ENCODE measurements at regions not wholly inside any gene's neighbourhood (a gene's known extent, or its start where the extent isn't known, plus 50 kb on each side); places are given as distances from the start of the nearest gene placed in this dataset.

DNA sequence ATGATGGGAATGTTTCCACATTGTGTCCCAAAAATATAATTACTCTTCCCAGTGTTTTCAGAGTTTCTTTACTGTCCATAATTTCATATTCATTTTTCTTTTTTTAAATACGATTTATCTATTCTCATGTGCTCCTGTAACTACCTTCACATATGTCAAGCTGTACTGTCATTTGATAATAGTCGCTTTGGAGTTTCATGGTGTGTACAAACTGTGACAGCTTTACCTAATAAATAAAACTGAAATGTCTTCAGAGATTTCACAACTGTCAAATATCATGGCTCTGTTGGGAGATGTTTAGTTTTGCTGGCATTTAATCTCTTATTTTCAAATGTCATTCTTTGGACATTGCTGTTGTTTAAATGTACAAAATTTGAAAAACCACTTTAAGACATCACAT, 450.2 kb downstream of the TLL1 start:
- DNase-seq (no peak), ATAC-seq (replicated peaks) (no peak)
- Mint-ChIP-seq H3K27ac (no peak overlapping the region), H3K4me1 (ENCODE audit: low read depth in 2 of 2) (no peaks in the 10 kb centered on the region), H3K9me3 (peaks cover 15% of the 10 kb centered on the region in 2 donors), H3K4me3 (no peak overlapping the region), H3K36me3 (ENCODE audit: insufficient read depth) (no peaks in the 10 kb centered on the region), H3K27me3 (no peaks in the 10 kb centered on the region)

GRCh38 chr4:166324321-166324720, 451.3 kb downstream of the TLL1 start:
- DNase-seq (no peak), ATAC-seq (replicated peaks) (no peak)
- Mint-ChIP-seq H3K9me3 (peaks cover 11 to 15% of the 10 kb centered on the region in 2 donors), H3K27ac (no peak overlapping the region), H3K4me1 (ENCODE audit: low read depth in 2 of 2) (no peaks in the 10 kb centered on the region), H3K4me3 (no peak overlapping the region), H3K36me3 (ENCODE audit: insufficient read depth) (no peaks in the 10 kb centered on the region), H3K27me3 (no peaks in the 10 kb centered on the region)

DNA sequence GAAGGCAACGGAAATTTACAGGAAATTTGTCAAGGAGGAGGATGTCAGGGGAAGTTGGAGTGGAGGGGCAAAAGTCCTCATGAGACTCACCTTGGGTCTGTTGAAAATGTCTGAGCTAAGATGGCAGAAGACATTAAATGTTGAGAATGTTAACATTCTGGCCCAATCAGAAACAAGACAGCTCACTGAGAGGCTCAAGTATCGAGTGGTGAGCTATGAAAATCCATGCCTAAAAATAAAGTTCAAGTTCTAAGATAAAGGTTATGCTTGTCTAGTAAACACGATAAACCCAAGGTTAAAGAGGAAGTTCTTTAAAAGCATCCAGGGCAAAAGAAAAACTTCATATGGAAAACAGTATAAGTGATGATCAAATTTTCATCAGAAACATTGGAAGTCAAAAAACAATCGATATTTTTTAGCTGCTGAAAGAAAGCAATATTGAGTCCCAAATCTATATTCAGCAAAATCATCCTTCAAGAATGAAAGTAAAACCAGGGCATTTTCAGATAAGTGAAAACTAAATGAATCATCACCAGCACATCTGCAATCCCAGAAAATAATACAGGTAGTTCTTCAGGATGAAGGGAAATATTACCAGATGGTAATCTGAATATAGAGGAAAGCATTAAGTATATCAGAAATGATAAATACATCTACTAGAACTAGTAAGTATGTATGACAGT, 462.4 kb downstream of the TLL1 start:
- H3K27ac Mint-ChIP-seq = no peak overlapping the region
- no peak for ATAC-seq (replicated peaks)
- no peaks in the 10 kb centered on the region for H3K4me1 Mint-ChIP-seq (ENCODE audit: low read depth in 2 of 2)

DNA sequence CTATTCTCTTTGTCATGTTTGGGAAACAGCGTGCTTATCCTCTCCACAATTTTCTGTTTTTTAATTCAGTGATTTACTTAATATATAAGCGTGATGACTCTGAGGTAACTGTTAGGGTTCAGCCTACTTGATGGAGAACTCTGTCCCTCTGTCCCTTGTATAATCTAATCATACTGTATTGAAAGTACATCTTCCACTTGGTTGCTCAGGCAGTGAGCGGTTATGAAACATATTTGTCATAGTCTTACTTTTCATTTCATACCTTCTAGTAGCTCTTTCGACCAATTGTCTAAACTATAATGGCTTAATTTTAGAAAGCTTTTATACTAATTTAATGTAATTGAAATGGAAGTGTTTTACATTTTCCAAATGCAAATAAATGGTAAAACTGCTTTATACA, 469.0 kb downstream of the TLL1 start:
- H3K4me1 Mint-ChIP-seq (ENCODE audit: low read depth in 2 of 2) = no peaks in the 10 kb centered on the region
- no peak overlapping the region for H3K4me3 Mint-ChIP-seq
- no peaks in the 10 kb centered on the region for H3K36me3 Mint-ChIP-seq (ENCODE audit: insufficient read depth)
- peaks cover 4 to 12% of the 10 kb centered on the region in 2 donors for H3K9me3 Mint-ChIP-seq
- ATAC-seq (replicated peaks) (no peak), DNase-seq (no peak)
- no peak overlapping the region for H3K27ac Mint-ChIP-seq
- no peaks in the 10 kb centered on the region for H3K27me3 Mint-ChIP-seq

More for the DNA sequence above, 462.4 kb downstream of the TLL1 start:
- no peak for DNase-seq
- Mint-ChIP-seq H3K27me3 (no peaks in the 10 kb centered on the region), H3K4me3 (no peak overlapping the region), H3K9me3 (peaks cover 18 to 30% of the 10 kb centered on the region in 2 donors), H3K36me3 (ENCODE audit: insufficient read depth) (no peaks in the 10 kb centered on the region)

DNA sequence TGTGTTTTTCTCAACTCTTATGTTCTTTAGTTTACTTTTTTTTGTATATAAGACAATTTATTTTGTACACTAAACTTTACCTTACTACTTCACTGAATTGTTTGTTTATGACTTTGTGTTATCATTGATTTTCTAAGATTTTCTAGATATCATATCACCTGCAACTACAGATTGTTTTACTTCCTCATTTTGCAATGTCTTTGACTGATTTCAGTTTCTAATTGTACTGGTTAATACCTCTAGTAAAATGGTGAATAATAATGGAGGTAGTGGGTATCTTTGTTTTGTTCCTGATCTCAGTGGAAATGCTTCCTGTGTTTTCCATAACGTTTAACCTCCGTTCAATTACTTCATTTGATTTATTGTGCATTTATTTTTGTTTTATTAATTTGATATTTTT, 490.2 kb downstream of the TLL1 start:
- Mint-ChIP-seq H3K9me3 (peaks cover 8 to 13% of the 10 kb centered on the region in 2 donors), H3K4me1 (ENCODE audit: low read depth in 2 of 2) (no peaks in the 10 kb centered on the region), H3K36me3 (ENCODE audit: insufficient read depth) (no peaks in the 10 kb centered on the region), H3K27ac (no peak overlapping the region), H3K4me3 (no peak overlapping the region), H3K27me3 (no peaks in the 10 kb centered on the region)
- DNase-seq (no peak), ATAC-seq (replicated peaks) (no peak)

GRCh38 chr4:166366012-166366411, 493.0 kb downstream of the TLL1 start:
- Mint-ChIP-seq H3K9me3 (peaks cover 6 to 8% of the 10 kb centered on the region in 2 donors), H3K27me3 (no peaks in the 10 kb centered on the region), H3K4me1 (ENCODE audit: low read depth in 2 of 2) (no peaks in the 10 kb centered on the region), H3K4me3 (no peak overlapping the region), H3K27ac (no peak overlapping the region), H3K36me3 (ENCODE audit: insufficient read depth) (no peaks in the 10 kb centered on the region)
- DNase-seq (no peak), ATAC-seq (replicated peaks) (no peak)

GRCh38 chr4:166377578-166377977, 504.5 kb downstream of the TLL1 start:
- Mint-ChIP-seq H3K36me3 (ENCODE audit: insufficient read depth) (no peaks in the 10 kb centered on the region), H3K4me1 (ENCODE audit: low read depth in 2 of 2) (no peaks in the 10 kb centered on the region), H3K27ac (no peak overlapping the region), H3K4me3 (no peak overlapping the region), H3K9me3 (peaks cover 26 to 31% of the 10 kb centered on the region in 2 donors), H3K27me3 (no peaks in the 10 kb centered on the region)
- ATAC-seq (replicated peaks) (no peak), DNase-seq (no peak)

- Mint-ChIP-seq H3K27ac (no peak overlapping the region), H3K4me3 (no peak overlapping the region), H3K4me1 (ENCODE audit: low read depth in 2 of 2) (no peaks in the 10 kb centered on the region), H3K36me3 (ENCODE audit: insufficient read depth) (no peaks in the 10 kb centered on the region), H3K9me3 (peaks cover 4 to 15% of the 10 kb centered on the region in 2 donors), H3K27me3 (no peaks in the 10 kb centered on the region)
- no peak for ATAC-seq (replicated peaks)
- no peak for DNase-seq
Measured at GRCh38 chr4:166386491-166387360, 513.7 kb downstream of the TLL1 start.

DNA sequence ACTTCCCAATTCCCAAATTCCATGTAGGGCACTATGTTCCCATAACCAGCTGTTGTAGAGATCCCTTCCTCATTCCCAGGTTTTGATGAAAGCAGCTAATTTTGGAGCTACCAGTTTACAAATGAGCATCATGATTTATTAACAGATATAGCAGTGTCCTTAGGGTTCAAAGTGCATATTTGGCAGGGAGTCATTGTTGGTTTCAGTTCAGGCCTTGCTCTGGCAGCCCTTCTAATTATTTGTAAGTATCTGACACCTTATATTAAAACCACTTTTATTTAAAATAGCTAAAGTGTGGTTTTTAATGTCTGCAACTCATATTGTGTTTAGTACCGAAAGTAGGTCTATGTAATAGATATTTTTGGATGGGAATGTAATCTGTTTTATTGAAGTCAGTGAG, 518.5 kb downstream of the TLL1 start:
- Mint-ChIP-seq H3K36me3 (ENCODE audit: insufficient read depth) (no peaks in the 10 kb centered on the region), H3K9me3 (peaks cover 8 to 17% of the 10 kb centered on the region in 2 donors), H3K4me1 (ENCODE audit: low read depth in 2 of 2) (no peaks in the 10 kb centered on the region), H3K27me3 (no peaks in the 10 kb centered on the region), H3K4me3 (no peak overlapping the region), H3K27ac (no peak overlapping the region)
- ATAC-seq (replicated peaks) (no peak), DNase-seq (no peak)

DNA sequence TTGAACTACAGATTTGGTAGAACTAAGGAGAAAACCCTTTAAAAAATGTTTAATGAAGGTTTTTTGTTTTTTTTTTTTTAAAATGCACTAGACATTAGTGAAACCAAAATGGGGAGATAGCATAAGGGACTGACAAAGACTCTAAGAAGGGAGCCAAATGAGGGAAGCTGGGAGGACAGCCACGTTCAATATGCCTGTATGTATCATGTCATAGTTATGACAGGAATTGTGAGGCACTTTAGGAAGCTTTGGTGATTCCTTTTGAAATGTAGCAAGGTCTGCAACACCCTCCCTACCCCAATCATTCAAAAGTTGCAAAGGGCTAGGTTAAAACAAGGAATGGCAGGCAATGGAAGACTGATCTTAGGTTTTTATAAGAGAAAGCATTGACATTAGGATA, 526.0 kb downstream of the TLL1 start:
- Mint-ChIP-seq H3K4me3 (no peak overlapping the region), H3K27ac (no peak overlapping the region), H3K4me1 (ENCODE audit: low read depth in 2 of 2) (no peaks in the 10 kb centered on the region), H3K36me3 (ENCODE audit: insufficient read depth) (no peaks in the 10 kb centered on the region), H3K27me3 (no peaks in the 10 kb centered on the region), H3K9me3 (peaks cover 0 to 7% of the 10 kb centered on the region in 2 donors)
- no peak for DNase-seq
- no peak for ATAC-seq (replicated peaks)

- no peaks in the 10 kb centered on the region for H3K36me3 Mint-ChIP-seq (ENCODE audit: insufficient read depth)
- peaks cover 0 to 4% of the 10 kb centered on the region in 2 donors for H3K9me3 Mint-ChIP-seq
- no peaks in the 10 kb centered on the region for H3K27me3 Mint-ChIP-seq
- H3K4me1 Mint-ChIP-seq (ENCODE audit: low read depth in 2 of 2) = no peaks in the 10 kb centered on the region
- DNase-seq (no peak), ATAC-seq (replicated peaks) (no peak)
- H3K4me3 Mint-ChIP-seq = no peak overlapping the region
- no peak overlapping the region for H3K27ac Mint-ChIP-seq
Measured at GRCh38 chr4:166400270-166400894, 527.3 kb downstream of the TLL1 start.

- no peak for DNase-seq
- no peaks in the 10 kb centered on the region for H3K4me1 Mint-ChIP-seq (ENCODE audit: low read depth in 2 of 2)
- H3K9me3 Mint-ChIP-seq = peaks cover 20 to 28% of the 10 kb centered on the region in 2 donors
- no peaks in the 10 kb centered on the region for H3K36me3 Mint-ChIP-seq (ENCODE audit: insufficient read depth)
- ATAC-seq (replicated peaks) = no peak
- no peak overlapping the region for H3K4me3 Mint-ChIP-seq
- H3K27ac Mint-ChIP-seq = no peak overlapping the region
- no peaks in the 10 kb centered on the region for H3K27me3 Mint-ChIP-seq
Measured at GRCh38 chr4:166413356-166413755, 540.3 kb downstream of the TLL1 start.

DNA sequence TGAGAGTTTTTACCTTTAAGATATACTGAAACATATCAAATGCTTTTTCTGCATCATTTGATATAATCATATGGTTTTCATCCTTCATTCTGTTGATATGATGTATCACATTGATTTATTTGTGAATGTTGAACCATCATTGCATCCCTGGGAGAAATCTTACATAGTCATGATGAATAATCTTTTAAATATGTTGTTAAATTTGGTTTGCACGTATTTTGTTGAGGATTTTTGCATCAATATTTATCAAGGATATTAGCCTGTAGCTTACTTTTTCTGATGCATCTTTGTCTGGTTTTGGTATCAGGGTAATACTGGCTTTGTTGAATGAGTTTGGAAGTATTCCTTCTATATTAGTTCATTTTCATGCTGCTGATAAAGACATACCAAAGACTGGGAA, 541.4 kb downstream of the TLL1 start:
- Mint-ChIP-seq H3K4me3 (no peak overlapping the region), H3K36me3 (ENCODE audit: insufficient read depth) (no peaks in the 10 kb centered on the region), H3K9me3 (peaks cover 21 to 28% of the 10 kb centered on the region in 2 donors), H3K4me1 (ENCODE audit: low read depth in 2 of 2) (no peaks in the 10 kb centered on the region), H3K27me3 (no peaks in the 10 kb centered on the region), H3K27ac (no peak overlapping the region)
- ATAC-seq (replicated peaks) (no peak), DNase-seq (no peak)

- H3K36me3 Mint-ChIP-seq (ENCODE audit: insufficient read depth) = no peaks in the 10 kb centered on the region
- H3K27me3 Mint-ChIP-seq = no peaks in the 10 kb centered on the region
- no peak overlapping the region for H3K27ac Mint-ChIP-seq
- H3K4me3 Mint-ChIP-seq = no peak overlapping the region
- peaks cover 21 to 28% of the 10 kb centered on the region in 2 donors for H3K9me3 Mint-ChIP-seq
- no peak for DNase-seq
- no peak for ATAC-seq (replicated peaks)
- H3K4me1 Mint-ChIP-seq (ENCODE audit: low read depth in 2 of 2) = no peaks in the 10 kb centered on the region
Measured at GRCh38 chr4:166415749-166416148, 542.7 kb downstream of the TLL1 start.
